Lower leg skin (tissue), 3 donors: ENCODE measurements at regions not wholly inside any gene's neighbourhood (a gene's known extent, or its start where the extent isn't known, plus 50 kb on each side); places are given as distances from the start of the nearest gene placed in this dataset.

Experiments
- CTCF ChIP-seq, 3 donors: fragments of 450-650 bp; IDR thresholded peaks; one replicate each; pipeline ENCODE4 v1.5.1; 2016; ENCODE audit warnings: antibody characterized with exemption in 3 of 3, mild to moderate bottlenecking in 3 of 3, moderate library complexity in 2 of 3
- POLR2A ChIP-seq, 2 donors: fragments of 450-650 bp; IDR thresholded peaks; one replicate each; pipeline ENCODE4 v1.6.1; 2016 to 2017; ENCODE audit warnings: antibody characterized with exemption in 2 of 2, mild to moderate bottlenecking in 1 of 2, moderate library complexity in 1 of 2

- TF ChIP-seq CTCF (IDR thresholded peaks at IDR 0.05) = no peak
- TF ChIP-seq POLR2A (IDR thresholded peaks at IDR 0.05) = no peak
Observed at GRCh38 chr19:28445826-28446225, 767.1 kb downstream of the UQCRFS1 start.
